HG03457 (cell line): ENCODE measurements at regions not wholly inside any gene's neighbourhood (a gene's known extent, or its start where the extent isn't known, plus 50 kb on each side); places are given as distances from the start of the nearest gene placed in this dataset.
"Not testable (repeated sequence)": the region's sequence is repeated elsewhere in the genome, so short reads cannot be mapped to it uniquely, and the experiment has no call there.

Experiments
- ATAC-seq: cut with Tn5 transposase; IDR thresholded peaks from one replicate; pipeline ENCODE4 v1.9.1; 2021; ENCODE audit warnings: moderate number of reproducible peaks; ENCODE audit not compliant: unreplicated experiment

DNA sequence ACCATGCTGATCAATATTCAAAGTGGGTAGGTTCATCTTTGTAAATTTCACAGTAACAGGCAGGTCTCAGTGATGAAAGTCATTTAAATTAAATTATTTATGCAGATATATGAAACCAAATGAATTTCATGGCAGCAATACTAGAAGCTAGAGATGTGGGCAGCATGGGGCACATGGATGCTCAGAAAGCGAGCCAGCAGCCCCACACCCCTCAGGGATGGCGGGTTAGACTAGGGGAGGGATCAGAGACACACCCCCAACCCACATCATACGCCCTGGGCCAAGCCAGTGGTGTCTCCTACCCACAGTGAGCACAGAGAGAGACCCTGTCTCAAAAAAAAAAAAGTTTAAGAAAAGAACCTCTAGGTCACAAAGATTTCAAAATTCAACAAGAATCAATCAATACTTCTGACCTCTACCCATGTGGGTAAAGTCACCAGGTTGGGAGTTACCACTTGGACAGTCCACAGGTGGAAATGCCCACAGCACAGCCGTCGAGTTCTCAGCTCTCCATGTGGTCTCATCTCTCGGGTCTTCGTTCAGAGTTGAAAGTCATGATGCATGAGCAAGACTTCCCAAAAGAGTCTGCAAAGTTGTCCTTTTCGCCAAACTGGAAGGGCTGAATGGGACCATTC is 79.3 kb upstream of the PPP2R2D start:
- ATAC-seq, result no peak

DNA sequence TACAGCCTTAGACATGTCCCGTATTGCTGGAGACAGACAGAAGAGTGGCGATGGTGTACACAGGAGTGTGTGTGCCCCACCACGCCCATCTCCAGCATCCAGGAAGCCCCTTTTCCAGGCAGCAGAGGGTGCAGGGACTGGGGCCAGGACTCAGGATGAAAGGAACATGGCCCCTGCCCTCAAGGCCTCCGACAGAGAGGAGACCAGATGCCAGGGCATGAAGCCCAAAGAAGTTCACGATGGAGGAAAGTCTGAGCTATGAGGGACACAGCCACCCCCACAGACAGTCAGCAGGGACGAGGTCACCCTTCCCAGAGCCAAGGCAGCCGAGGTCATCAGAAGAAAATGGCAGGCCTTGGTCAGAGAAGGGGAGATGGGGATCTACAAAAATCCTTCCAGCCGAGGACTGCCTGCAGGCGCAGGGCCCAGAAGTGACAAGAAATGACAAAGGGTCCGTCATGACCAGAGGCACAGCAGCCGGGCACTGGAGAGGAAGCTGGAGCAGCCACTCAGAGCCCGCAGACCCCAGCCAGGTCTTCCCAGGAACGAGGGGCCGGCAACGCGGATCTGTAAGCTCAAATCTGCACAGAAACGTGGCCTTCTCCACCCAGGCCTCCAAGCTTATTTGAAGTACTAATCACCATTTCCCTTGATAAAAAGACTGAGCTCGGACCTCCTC is 78.7 kb upstream of the PPP2R2D start:
- ATAC-seq, result no peak

DNA sequence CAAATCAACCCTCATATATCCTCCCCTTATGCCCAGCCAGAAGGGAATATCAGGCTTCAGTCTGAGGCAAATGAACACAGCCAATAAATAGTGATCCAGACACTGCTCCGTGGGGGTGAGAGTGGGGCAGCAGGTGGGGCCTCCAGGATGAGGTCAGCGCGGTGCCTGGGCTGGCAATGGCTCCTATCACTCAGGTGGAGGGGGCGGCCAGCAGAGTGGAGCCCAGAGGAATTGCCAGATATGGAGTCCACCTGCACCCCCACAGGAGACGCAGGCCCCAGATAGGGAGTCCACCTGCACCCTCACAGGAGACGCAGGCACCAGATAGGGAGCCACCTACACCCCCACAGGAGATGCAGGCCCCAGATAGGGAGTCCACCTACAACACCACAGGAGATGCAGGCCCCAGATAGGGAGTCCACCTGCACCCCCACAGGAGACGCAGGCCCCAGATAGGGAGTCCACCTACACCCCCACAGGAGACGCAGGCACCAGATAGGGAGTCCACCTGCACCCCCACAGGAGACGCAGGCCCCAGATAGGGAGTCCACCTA is 78.0 kb upstream of the PPP2R2D start:
- ATAC-seq, result no peak

DNA sequence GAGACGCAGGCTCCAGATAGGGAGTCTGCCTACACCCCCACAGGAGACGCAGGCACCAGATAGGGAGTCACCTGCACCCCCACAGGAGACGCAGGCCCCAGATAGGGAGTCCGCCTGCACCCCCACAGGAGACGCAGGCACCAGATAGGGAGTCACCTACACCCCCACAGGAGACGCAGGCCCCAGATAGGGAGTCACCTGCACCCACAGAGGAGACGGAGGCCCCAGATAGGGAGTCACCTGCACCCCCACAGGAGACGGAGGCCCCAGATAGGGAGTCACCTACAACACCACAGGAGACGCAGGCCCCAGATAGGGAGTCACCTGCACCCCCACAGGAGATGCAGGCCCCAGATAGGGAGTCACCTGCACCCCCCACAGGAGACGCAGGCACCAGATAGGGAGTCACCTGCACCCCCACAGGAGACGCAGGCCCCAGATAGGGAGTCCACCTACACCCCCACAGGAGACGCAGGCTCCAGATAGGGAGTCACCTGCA is 77.2 kb upstream of the PPP2R2D start:
- not testable (repeated sequence) for ATAC-seq

DNA sequence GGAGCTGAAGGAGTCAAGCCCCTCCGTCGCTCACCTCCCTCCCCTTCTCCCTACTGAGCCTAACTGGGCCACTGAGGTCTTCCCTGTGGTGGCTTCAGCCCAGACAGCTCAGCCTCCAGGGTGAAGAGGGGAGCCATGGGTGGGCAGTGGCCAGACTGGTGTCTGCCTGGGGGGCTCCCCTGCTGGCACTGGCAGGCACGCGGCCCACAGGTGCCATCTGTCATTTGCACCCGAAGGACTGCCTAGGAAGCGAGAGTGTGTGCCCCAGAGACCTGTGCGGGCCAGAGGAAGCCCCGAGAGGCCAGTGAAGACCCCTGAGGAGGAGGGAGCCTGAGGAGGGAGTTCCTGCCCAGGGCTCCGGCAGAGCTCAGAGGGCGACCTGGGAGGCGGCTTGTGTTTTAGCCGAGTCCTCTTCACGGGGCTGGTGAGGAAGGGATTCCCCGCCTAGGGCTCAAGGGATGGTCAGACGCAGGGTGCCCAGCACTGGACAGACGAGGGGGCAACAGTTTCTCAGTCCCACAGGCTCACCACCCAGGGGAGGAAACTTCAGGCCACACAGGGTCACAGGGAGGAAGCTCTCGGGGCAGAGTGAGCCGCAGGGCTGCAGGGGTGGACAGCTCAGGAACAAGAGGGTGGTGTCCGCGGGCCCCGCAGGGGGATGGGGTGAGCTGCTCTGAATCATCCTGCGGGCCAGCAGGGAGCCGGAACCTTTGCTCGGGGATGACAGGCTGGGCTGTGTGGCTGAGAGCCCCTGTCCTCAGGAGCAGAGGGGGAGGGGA is 76.2 kb upstream of the PPP2R2D start:
- no peak for ATAC-seq

DNA sequence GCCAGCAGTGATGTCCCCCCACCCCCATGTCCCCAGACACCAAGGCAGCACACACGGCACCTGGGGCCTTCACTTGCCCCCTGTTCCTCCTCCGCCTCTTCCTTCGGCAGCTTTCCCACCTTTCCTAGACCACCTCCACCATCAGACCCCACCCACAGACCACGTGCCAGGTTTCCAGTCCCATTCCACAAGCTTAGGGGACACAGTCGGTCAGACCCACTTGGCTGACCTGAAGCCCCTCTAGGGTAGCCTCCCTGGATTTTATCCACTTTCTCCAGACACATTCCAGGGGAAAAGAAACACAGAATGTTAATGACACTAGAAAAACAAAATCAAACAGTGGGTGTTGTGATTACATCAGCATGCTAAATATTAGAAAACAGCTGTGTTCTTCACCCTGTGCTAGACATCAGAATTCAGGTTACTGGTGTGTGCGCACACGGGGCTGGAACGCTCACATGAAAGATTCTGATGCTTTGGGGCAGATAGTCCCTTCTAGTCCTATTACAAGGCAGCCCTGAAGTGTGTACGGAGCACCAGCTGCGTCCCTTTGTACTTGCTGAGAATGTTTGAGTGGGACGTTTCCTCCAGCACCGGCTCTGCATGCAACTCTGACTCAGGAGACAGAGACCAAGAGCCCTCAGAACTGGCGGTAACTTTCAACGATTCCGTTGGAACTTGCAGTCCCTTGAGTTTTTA is 75.5 kb upstream of the PPP2R2D start:
- ATAC-seq, result no peak

DNA sequence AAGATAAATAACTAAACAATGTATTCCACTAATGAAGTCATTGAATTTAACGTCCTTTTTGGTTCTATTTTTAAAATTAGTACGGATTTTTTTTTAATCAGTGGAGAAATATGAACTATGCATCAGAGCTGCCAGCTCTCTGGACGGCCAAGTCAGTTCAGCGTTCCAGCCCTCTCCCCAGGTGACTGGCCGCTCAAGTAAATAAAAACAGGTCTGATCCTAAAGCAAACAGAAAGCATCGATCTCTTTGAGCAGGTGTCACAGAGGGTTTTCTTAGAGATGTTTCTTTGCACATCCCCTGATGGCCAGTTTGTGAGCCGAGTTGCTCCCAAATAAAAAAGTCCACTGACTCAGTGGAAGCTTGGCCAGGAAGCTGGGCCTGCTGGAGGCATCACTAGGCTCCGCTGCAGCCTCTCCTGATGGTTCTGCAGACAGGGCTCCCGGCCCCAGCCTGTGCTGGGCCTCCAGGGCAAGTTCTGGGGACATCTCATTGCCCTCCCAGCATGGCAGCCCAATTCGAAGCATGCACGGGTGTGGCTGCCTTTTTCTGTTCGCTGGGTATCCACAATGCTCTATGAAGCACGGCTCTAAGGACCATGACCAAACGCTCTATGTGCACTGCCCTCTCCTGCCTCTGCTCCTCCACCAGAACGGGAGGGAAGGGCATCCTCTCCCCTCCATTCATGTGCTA is 74.7 kb upstream of the PPP2R2D start:
- no peak for ATAC-seq

DNA sequence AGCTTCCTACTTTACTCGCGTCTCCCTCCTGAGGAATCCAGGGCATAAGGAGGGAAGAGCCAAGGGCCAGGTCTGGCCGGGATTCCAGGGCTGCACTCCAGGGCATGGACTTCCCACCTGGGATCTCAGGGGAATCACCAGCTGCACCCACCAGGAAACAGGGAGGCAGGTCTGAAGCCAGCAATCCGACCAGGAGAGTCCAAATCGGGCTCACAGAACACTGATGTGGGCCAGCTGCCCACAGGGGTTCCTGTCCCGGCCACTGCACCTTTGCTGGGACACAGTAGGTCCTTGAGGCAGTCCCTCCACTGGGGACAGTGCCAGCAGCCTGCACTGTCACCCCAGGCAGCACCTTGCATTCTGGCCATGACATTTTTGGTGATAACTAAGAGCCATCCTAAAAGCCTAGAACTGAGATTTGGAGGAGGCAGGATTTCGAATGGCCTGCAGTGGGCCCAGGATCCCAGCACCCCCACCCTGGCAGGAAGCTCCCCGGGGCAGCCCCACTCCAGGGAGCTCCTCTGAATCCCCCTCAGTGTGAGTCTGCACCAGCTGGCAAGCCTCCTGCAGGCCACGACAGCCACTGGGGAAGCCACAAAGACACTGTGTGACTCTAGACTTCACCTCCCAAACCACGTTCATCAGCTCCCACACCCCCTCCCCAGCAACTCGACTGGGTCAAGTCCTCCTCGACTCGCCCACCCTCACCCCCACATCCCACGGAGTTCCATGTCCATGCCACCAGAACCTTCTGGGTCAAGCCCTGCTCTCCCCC is 71.5 kb upstream of the PPP2R2D start:
- ATAC-seq, result no peak

DNA sequence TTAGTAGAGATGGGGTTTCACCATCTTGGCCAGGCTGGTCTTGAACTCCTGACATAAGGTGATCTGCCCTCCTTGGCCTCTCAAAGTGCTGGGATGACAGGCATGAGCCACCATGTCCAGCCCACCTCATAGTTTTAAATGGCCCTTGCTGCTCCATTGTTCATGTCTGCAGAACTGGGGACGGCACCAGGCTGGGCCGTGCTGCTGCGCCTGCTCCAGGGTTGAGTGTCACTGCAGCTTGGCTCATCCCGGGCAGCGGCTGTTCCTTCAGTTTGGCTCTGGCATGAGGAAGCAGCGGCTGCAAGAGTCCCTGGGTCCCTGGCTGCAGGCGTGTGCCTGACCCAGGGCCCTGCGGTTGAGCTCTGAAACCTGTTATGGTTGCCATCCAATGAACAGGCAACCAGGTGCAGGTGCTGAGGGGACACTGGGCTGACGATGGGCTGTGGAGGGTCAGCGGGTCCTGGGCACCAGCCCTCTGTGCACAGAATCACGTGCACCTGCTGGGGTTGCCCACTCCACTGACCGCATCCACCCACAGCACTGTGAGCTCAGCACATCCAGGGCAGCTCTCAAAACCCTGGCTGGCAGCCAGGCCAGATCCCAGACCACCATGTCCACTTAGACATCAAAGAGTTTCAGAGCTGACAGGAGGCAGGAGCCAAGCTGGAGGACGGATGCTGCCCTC is 70.2 kb upstream of the PPP2R2D start:
- no peak for ATAC-seq

DNA sequence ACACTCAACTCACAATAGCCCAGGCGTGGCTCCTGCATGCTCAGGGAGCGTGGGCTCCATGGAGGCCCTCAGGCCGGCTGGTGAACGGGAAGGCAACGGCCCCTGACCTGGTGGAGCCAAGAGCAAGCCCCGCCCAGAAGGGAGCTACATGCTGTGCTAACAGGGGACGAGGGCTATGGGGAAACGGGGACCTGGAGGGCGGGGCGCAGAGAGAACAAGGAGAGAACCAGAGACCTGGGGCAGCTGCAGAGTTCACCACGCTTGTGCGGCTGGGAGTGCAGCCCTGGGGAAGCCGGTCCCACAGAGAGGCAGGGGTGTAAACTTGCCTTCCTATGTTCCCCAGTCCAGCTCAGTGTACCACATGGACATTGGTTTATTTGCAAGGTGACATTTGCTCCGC is 69.2 kb upstream of the PPP2R2D start:
- no peak for ATAC-seq

DNA sequence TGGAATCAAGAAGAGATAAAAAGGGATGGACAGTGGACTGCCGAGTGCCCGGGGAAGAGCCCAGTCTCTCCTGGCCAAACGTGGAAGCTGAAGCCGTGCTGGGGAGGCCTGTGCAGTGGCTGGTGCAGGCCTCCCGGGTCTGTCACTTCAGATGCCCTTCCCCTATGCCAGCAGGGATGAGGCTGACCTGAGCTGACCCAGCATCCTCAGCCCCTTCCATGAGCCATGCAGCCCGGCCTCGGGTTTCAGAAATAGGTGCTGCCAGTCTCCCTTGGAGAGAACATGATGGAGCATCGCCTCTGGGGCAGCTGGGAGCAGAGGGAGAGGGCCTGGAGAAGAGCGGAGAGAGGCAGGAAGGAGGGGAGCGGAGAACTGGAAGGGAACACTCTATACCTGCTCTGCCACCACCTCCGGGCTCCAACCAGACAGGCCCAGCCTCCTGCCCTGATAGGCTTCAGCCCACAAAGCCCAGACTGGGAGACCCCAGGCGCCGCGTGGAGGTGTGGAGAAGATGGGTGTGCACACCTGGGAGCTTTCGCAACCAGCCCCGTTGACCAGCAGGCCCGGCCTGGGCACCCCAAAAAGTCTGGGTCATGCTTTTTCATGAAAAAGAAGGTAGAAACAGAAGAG is 68.6 kb upstream of the PPP2R2D start:
- ATAC-seq, result no peak

DNA sequence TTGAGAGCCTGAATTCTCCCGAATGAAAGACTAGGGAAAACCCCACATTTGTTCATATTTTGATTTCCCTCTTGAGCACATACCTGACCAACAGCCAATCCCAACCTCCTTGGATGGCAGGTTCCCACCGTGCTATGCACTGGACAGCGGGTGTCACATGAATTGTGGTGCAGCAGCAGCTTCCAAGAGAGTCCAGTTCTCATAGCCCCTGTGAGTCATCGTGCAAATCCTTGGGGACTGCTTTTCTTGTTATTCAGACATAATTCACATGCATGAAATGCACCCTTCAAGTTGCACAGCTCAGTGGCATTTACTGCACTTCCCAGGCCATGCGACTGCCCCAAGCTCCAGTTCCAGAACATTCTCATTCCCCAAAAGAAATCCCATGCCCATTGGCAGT is 67.8 kb upstream of the PPP2R2D start:
- no peak for ATAC-seq

DNA sequence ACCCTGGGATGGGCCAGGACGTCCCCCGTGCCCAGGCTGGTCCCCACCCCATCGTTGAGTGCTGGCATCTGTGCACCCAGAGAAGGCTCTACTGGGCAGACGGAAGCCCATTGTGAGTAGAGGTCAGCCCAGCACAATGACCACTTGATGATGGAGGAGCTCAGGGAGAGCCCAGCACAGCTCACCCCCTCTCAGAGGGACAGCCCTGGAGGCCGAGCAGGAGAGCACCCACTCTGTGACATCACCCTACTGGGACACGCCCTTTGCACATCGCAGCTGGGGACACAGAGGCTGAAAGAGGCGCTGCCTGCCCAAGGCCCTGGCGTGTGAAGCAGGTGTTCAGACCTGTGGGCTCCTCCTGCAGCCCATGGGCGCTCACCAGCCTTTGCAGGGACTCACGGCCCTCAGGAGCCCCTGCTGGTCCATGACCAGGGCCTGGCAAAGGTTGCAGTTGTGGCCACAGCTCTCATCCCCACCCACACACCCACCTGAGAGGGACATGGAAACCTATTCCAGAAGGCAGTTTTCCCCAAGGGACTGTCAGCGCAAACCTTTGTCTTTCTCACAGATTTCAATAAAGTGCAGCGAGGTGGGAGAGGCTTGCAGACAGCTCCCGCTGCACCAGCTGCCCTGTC is 67.2 kb upstream of the PPP2R2D start:
- ATAC-seq, result no peak

DNA sequence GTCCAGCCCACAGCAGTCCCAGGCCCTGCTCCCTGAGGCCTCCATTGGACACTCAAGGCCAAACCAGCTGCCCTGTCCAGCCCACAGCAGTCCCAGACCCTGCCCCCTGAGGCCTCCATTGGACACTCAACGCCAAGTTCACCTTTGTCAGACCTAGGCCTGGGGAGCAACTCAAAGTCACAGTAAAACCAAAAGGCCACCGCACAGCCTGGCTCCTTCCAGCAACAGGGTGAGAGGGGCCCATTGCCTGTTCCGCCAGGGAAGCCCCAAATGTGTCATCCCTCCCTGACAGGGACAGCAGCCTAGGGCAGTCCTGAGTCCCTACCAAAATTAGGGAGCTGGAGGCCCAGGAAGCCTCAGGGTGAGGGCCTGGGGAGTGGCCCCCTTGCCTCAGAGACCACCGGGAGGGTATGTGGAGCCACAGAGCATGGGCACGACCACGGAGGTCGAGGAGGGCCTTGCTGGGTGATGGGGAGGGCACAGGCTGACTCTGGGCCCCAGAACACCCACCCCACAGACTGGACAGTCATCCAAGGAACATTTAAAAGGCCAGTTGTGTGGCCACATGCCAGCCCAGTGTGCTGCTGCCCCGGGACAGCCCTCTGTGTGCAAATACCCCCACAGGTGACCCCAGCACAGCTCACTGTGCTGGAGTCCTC is 66.5 kb upstream of the PPP2R2D start:
- no peak for ATAC-seq

DNA sequence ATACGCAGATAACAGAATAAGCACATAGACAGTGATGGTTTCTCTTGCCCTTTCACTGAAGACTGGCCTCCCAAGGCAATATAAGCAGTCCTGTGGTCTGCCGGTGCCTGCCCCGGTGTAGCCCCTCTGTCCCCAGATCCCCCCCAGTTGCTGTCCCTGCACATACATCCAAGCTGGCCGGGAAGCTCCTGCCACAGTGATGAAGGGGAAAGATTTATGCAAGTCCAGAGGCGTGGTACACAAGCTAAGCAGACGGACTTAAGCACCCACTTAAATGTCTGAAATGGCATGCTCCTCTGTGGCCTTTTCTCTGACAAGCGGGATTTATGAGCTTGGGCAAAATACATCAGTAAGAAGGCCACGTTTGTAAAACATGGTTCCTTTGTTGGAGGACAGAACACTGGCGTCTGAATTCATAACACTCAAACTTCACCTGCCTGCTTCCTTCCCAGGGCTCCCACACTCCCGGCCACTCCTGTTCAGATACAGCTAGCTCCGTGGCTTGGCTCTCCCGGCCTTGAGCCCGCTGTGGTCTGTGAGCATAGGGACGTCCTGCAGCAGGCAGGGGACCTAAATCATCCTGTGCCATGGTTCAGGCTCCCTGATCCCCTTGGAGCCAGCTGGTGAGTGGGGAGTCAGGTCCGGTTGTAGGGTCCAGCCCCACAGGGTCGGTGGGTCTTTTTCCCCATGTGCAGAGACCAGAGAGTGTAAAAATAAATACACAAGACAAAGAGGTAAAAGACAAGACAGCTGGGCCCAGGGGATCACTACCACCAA is 61.7 kb upstream of the PPP2R2D start:
- no peak for ATAC-seq

DNA sequence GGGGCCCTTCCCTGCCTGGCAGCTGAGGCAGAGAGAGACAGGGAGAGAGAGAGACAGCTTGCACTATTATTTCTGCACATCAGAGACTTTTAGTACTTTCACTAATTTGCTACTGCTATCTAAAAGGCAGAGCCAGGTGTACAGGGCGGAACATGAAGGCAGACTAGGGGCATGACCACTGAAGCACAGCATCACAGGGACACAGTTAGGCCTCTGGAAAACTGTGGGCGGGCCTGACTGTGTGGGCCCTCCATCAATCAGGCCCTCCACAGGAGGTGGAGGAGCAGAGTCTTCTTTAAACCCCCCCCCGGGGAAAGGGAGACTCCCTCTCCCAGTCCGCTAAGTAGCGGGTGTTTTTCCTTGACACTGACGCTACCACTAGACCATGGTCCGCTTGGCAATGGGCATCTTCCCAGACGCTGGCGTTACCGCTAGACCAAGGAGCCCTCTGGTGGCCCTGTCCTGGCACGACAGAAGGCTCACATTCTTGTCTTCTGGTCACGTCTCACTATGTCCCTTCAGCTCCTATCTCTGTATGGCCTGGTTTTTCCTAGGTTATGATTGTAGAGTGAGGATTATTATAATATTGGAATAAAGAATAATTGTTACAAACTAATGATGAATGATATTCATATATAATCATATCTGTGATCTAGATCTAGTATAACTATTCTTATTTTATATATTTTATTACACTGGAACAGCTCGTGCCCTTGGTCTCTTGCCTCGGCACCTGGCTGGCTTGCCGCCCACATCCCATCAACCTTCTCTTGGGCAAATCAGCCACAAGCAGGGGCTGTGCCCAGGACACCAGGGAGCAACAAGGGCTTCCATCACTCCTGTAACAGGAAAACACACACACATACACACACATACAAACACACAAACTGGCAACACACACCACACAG is 60.7 kb upstream of the PPP2R2D start:
- not testable (repeated sequence) for ATAC-seq
